Lung (tissue), 11 donors: ENCODE measurements at regions not wholly inside any gene's neighbourhood (a gene's known extent, or its start where the extent isn't known, plus 50 kb on each side); places are given as distances from the start of the nearest gene placed in this dataset.

Source experiments
- ATAC-seq: fragments of 200-7000 bp; cut with Tn5 transposase; one replicate; pipeline ENCODE4 v1.9.1; 2020; ENCODE audit warnings: moderate number of reproducible peaks; ENCODE audit not compliant: insufficient read depth, low FRiP score
- DNase-seq, 3 donors: peaks; one replicate each; pipeline ENCODE4 v3.0.0-alpha.2; 2013 to 2017
- H3K27ac ChIP-seq, 2 donors: one replicate each; pipeline ENCODE4 v1.5.1; 2013; ENCODE audit warnings: mild to moderate bottlenecking in 2 of 2, moderate library complexity in 2 of 2, control low read depth in 1 of 2, inconsistent platforms in 1 of 2, low read depth in 1 of 2, low read length in 1 of 2
- H3K27me3 ChIP-seq, 3 donors: one replicate each; pipeline ENCODE4 v1.5.1; 2013; ENCODE audit warnings: low read length in 2 of 3; ENCODE audit not compliant: control insufficient read depth in 3 of 3, insufficient read depth in 3 of 3
- H3K36me3 ChIP-seq, 4 donors: one replicate each; pipeline ENCODE4 v1.5.1; 2013; ENCODE audit warnings: low read length in 4 of 4, mild to moderate bottlenecking in 1 of 4, moderate library complexity in 1 of 4; ENCODE audit not compliant: control insufficient read depth in 4 of 4, insufficient read depth in 4 of 4
- H3K4me1 ChIP-seq, 5 donors: one replicate each; pipeline ENCODE4 v1.5.1; 2013; ENCODE audit warnings: low read length in 5 of 5, mild to moderate bottlenecking in 2 of 5, moderate library complexity in 1 of 5; ENCODE audit not compliant: control insufficient read depth in 5 of 5, insufficient read depth in 5 of 5
- H3K4me3 ChIP-seq: one replicate; pipeline ENCODE4 v1.5.1; 2013; ENCODE audit warnings: mild to moderate bottlenecking, control low read depth, moderate library complexity
- H3K9ac ChIP-seq, 2 donors: one replicate each; pipeline ENCODE4 v1.5.1; 2013; ENCODE audit warnings: low read length in 2 of 2, control low read depth in 1 of 2; ENCODE audit not compliant: insufficient read depth in 1 of 2
- H3K9me3 ChIP-seq, 4 donors: one replicate each; pipeline ENCODE4 v1.5.1; 2013; ENCODE audit warnings: low read length in 3 of 4, mild to moderate bottlenecking in 1 of 4, moderate library complexity in 1 of 4; ENCODE audit not compliant: control insufficient read depth in 4 of 4, insufficient read depth in 3 of 4
- WGBS, 2 donors: extraction: QIAGEN DNeasy Blood & Tissue Kit; methylation state at CpG; one replicate each; pipeline ENCODE4 v1.1.7; 2013; 5-methylcytosine and 5-hydroxymethylcytosine counted together
- TF ChIP-seq, protein P1 (sequence below): IDR thresholded peaks from 2 replicates; pipeline ENCODE4 v1.5.1; 2012; ENCODE audit warnings: mild to moderate bottlenecking; ENCODE audit errors: control extremely low read depth, extremely low read depth
- donor health status: control.
- donor health status: control.
- donor health status: Bipolar disorder and iron deficiency.
- donor health status: healthy.
- donor health status: DM: yes; HTN: yes; CAD: no.

DNA sequence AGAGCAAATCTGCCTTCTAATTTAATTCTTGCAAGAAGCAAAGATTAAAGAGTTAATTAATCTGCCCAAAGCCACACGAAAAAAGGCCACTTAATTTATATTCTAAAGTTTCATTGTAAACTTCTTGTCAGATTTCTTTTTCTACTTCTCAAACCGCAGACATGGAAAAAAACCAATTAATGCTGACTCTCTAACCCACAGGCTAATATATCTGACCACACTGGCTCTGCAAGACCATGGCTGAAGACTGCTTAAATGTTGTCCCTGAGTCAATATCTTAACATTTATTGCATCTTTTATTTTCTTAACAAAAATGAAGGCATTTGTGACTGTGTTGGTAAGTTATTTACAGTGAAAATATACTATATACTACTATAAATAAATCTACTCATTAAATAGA is 234.0 kb upstream of the SP8 start:
- Histone ChIP-seq H3K4me1 (peaks cover 0 to 7% (median 0%) of the 10 kb centered on the region in 5 donors), H3K9ac (no peak overlapping the region), H3K9me3 (no peaks in the 10 kb centered on the region), H3K4me3 (no peak overlapping the region), H3K36me3 (no peaks in the 10 kb centered on the region), H3K27me3 (peaks cover 0 to 4% (median 0%) of the 10 kb centered on the region in 3 donors), H3K27ac (no peak overlapping the region)
- DNase-seq (no peak), ATAC-seq (no peak)
- 54 to 73% methylated on average over 2 of the region's 2 CpGs for WGBS, 2 donors
- TF ChIP-seq, protein P1, sequence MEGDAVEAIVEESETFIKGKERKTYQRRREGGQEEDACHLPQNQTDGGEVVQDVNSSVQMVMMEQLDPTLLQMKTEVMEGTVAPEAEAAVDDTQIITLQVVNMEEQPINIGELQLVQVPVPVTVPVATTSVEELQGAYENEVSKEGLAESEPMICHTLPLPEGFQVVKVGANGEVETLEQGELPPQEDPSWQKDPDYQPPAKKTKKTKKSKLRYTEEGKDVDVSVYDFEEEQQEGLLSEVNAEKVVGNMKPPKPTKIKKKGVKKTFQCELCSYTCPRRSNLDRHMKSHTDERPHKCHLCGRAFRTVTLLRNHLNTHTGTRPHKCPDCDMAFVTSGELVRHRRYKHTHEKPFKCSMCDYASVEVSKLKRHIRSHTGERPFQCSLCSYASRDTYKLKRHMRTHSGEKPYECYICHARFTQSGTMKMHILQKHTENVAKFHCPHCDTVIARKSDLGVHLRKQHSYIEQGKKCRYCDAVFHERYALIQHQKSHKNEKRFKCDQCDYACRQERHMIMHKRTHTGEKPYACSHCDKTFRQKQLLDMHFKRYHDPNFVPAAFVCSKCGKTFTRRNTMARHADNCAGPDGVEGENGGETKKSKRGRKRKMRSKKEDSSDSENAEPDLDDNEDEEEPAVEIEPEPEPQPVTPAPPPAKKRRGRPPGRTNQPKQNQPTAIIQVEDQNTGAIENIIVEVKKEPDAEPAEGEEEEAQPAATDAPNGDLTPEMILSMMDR: no peak

DNA sequence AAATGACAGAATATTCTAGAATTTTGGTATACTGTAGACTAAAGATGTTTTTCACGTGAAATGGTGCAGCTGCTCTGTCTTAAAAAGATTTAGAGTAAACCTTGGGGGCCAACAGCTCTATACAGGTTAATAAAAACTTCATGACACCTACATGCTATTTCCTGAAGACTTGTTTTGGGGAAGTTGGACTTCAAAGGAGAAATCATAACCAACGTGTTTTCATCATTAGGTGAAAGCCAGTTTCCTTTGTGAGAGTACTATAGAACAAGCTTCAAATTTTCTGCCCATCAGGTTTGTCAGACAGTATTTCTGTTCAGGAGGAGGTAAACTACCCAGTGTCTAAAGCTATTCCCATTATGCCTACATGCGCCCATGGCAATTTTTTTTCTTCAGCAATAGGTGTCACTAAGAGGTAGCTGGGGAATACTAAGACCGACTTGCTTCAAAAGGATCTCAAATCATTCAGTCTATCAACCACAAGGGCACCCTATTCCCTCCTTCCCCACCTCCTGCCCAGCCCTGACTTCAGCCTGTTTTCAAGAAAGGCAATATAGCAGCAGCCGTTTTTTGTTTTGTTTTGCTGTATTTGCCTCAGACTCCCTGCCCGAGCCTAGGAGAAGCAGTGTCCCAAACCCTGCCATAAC is 237.3 kb upstream of the SP8 start:
- 68 to 73% methylated on average over 6 of the region's 6 CpGs for WGBS, 2 donors
- TF ChIP-seq, protein P1: no peak
- Histone ChIP-seq H3K9me3 (no peaks in the 10 kb centered on the region), H3K4me1 (peaks cover 0 to 10% (median 0%) of the 10 kb centered on the region in 5 donors), H3K36me3 (no peaks in the 10 kb centered on the region), H3K27ac (no peak overlapping the region), H3K9ac (peak overlapping the region in 1 of 2 donors; percentile 14), H3K27me3 (peaks cover 0 to 8% (median 4%) of the 10 kb centered on the region in 3 donors), H3K4me3 (no peak overlapping the region)
- DNase-seq: no peak
- ATAC-seq: no peak

DNA sequence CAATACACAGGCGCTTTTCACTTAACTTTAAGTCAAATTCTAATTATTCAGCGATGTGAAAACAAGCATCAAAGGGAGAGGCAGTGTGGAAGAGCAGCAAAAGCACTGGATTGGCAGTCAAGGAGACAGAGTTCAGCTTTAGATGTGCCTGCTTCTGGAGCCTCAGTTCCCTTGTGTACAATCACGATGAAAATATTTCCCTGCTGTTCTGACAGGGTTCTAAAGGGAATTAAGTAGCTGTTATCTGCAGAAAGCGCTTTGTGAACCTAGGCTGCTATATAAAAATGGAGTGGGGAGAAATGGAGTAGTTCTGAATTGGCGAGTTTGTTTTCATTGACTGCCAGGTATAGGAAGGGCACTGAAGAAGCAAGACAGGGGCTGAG is 237.8 kb upstream of the SP8 start:
- Histone ChIP-seq H3K27ac (no peak overlapping the region), H3K36me3 (no peaks in the 10 kb centered on the region), H3K4me1 (peaks cover 0 to 10% (median 0%) of the 10 kb centered on the region in 5 donors), H3K4me3 (no peak overlapping the region), H3K9ac (peak overlapping the region in 1 of 2 donors; percentile 14), H3K27me3 (peaks cover 0 to 8% (median 4%) of the 10 kb centered on the region in 3 donors), H3K9me3 (no peaks in the 10 kb centered on the region)
- 65 to 78% methylated on average over 5 of the region's 5 CpGs for WGBS, 2 donors
- DNase-seq: peak in 2 of 3 donors; percentile 11 to 45
- no peak for ATAC-seq
- TF ChIP-seq, protein P1: no peak
